Calu3 (cell line): ENCODE measurements at regions not wholly inside any gene's neighbourhood (a gene's known extent, or its start where the extent isn't known, plus 50 kb on each side); places are given as distances from the start of the nearest gene placed in this dataset.

Source experiments
- BruUV-seq: library from RNA; stranded (reverse); fragments of 400-500 nt; replicated peaks from 2 replicates; lab custom pipeline; 2021; lab: Mats Ljungman, UMichigan
- CTCF ChIA-PET: fragments of 300-600 bp; sonication (Branson Sonifier 250); formaldehyde crosslinking; loops from one replicate; lab custom pipeline; 2022; ENCODE audit warnings: antibody characterized with exemption; lab: Charles Lee
- DNase-seq: peaks from one replicate; pipeline ENCODE4 v3.0.0; 2022
- H3K27ac Mint-ChIP-seq: one replicate; pipeline ENCODE4 v1.8.0; 2022; ENCODE audit warnings: mixed read lengths; ENCODE audit not compliant: unreplicated experiment
- H3K27me3 Mint-ChIP-seq: one replicate; pipeline ENCODE4 v1.8.0; 2022; ENCODE audit warnings: mixed read lengths; ENCODE audit not compliant: unreplicated experiment
- H3K36me3 Mint-ChIP-seq: one replicate; pipeline ENCODE4 v1.8.0; 2022; ENCODE audit warnings: mild to moderate bottlenecking, moderate library complexity, mixed read lengths; ENCODE audit not compliant: insufficient read depth, unreplicated experiment
- H3K4me1 Mint-ChIP-seq: one replicate; pipeline ENCODE4 v1.8.0; 2022; ENCODE audit warnings: mild to moderate bottlenecking, low read depth, mixed read lengths; ENCODE audit not compliant: unreplicated experiment
- H3K4me3 Mint-ChIP-seq: one replicate; pipeline ENCODE4 v1.8.0; 2022; ENCODE audit warnings: mild to moderate bottlenecking, low read depth, moderate library complexity, mixed read lengths; ENCODE audit not compliant: unreplicated experiment
- H3K9me3 Mint-ChIP-seq: one replicate; pipeline ENCODE4 v1.8.0; 2022; ENCODE audit warnings: low read depth, mixed read lengths; ENCODE audit not compliant: unreplicated experiment
- intact Hi-C: fragments of 100-400 bp; cut with micrococcal nuclease; formaldehyde crosslinking; loops from one replicate; pipeline ENCODE4 v1.10.0; 2022; ENCODE audit not compliant: unreplicated experiment
- TF ChIP-seq, protein P1 (sequence below): fragments of 200-600 bp; IDR thresholded peaks from one replicate; pipeline ENCODE4 v1.8.0; 2022; ENCODE audit warnings: antibody characterized with exemption; ENCODE audit not compliant: unreplicated experiment

DNA sequence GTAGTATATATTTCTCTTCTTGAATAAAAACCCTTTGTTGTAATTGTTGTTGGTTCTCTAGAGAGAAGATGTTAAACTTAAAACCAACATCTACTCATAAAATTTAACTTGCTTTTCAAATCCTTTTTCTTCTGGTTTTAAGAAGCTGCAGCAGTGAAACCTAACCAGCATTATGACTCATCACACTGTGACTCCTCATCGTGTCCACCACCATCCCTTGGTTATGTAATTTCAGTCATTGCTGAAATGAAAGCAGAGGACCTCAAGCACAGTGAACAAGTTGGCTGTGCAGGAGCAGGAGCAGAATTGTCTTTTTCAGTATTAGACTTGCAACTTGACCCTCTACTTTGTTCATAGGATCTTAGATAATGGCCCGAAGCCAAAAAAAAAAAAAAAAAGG is 64.9 kb upstream of the HTR2A start:
- CTCF ChIA-PET: interaction anchor here (0.7 to 1.7 kb wide), 4 partner anchors 12 to 74 kb away, joined by 4 to 13 read pairs (median 5); no protein-coding TSS in a partner anchor
- TF ChIP-seq, protein P1, sequence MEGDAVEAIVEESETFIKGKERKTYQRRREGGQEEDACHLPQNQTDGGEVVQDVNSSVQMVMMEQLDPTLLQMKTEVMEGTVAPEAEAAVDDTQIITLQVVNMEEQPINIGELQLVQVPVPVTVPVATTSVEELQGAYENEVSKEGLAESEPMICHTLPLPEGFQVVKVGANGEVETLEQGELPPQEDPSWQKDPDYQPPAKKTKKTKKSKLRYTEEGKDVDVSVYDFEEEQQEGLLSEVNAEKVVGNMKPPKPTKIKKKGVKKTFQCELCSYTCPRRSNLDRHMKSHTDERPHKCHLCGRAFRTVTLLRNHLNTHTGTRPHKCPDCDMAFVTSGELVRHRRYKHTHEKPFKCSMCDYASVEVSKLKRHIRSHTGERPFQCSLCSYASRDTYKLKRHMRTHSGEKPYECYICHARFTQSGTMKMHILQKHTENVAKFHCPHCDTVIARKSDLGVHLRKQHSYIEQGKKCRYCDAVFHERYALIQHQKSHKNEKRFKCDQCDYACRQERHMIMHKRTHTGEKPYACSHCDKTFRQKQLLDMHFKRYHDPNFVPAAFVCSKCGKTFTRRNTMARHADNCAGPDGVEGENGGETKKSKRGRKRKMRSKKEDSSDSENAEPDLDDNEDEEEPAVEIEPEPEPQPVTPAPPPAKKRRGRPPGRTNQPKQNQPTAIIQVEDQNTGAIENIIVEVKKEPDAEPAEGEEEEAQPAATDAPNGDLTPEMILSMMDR: no peak
- no peaks in the 10 kb centered on the region for H3K27me3 Mint-ChIP-seq
- no peak for DNase-seq
- no peak overlapping the region for H3K27ac Mint-ChIP-seq
- H3K4me1 Mint-ChIP-seq: peaks cover 8% of the 10 kb centered on the region
- H3K9me3 Mint-ChIP-seq: no peaks in the 10 kb centered on the region
- BruUV-seq: no TSS peak
- no peak overlapping the region for H3K4me3 Mint-ChIP-seq
- no peaks in the 10 kb centered on the region for H3K36me3 Mint-ChIP-seq
- intact Hi-C loops: no loop called here

DNA sequence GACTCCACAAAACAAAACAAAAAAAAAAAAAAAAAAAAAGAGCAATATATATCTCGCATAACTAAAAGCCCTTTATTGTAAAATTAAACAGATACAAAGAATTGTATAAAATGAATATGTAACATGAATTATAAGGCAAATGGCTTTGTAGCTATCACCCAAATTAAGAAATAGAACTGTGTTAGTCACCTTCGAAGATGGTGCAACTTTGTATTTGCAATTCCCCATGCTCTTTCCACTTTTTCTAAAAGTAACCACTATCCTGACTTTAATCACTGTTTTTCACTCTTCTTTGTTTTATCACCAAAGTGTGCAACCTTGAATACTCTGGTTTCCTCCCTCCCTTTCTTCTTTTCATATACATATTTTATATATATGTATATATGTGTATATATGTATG is 57.1 kb upstream of the HTR2A start:
- H3K36me3 Mint-ChIP-seq: no peaks in the 10 kb centered on the region
- no peaks in the 10 kb centered on the region for H3K27me3 Mint-ChIP-seq
- BruUV-seq: no TSS peak
- no peaks in the 10 kb centered on the region for H3K4me1 Mint-ChIP-seq
- DNase-seq: no peak
- H3K27ac Mint-ChIP-seq: no peak overlapping the region
- H3K4me3 Mint-ChIP-seq: no peak overlapping the region
- intact Hi-C loops: no loop called here
- CTCF ChIA-PET: no interaction called here
- TF ChIP-seq, protein P1: no peak
- no peaks in the 10 kb centered on the region for H3K9me3 Mint-ChIP-seq

DNA sequence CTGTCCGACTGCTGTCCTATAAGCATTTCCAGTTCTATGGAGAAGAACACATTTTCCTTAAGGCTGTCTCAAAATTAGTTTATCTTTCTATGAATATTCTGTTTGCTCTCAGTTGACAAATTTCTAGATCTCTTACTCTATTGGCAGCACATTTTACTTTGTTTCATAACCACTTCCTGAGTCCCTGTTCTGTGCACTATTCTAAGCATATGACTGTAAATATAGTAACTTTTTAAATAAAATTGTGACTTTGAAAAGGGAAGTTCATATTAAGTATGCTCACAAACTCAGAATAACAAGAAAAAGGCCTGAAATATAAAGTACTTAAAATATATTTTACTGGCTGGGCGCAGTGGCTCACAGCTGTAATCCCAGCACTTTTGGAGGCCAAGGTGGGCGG is 56.5 kb upstream of the HTR2A start:
- H3K27me3 Mint-ChIP-seq: no peaks in the 10 kb centered on the region
- BruUV-seq: no TSS peak
- no peak overlapping the region for H3K4me3 Mint-ChIP-seq
- CTCF ChIA-PET: no interaction called here
- H3K27ac Mint-ChIP-seq: no peak overlapping the region
- no peak for DNase-seq
- TF ChIP-seq, protein P1: no peak
- intact Hi-C loops: no loop called here
- H3K4me1 Mint-ChIP-seq: no peaks in the 10 kb centered on the region
- H3K36me3 Mint-ChIP-seq: no peaks in the 10 kb centered on the region
- no peaks in the 10 kb centered on the region for H3K9me3 Mint-ChIP-seq

DNA sequence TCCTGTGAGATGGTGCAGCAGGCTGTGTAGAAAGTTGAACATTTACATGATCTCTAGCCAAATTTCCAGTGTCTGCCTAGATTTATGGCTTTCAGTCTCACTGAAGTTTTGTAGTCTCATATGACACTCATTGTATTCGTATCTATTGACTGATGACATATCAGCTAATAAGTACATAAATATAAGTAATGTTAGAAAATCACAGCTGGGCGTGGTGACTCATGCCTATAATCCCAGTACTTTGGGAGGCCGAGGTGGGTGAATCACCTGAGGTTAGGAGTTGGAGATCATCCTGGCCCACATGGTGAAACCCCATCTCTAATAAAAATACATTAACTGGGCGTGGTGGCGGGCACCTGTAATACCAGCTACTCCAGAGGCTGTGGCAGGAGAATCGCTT is 54.7 kb upstream of the HTR2A start:
- no peak overlapping the region for H3K27ac Mint-ChIP-seq
- BruUV-seq: no TSS peak
- H3K36me3 Mint-ChIP-seq: no peaks in the 10 kb centered on the region
- no peaks in the 10 kb centered on the region for H3K4me1 Mint-ChIP-seq
- no peaks in the 10 kb centered on the region for H3K27me3 Mint-ChIP-seq
- CTCF ChIA-PET: interaction anchor here (0.5 to 0.7 kb wide), 2 partner anchors 22 to 510 kb away, joined by 3 read pairs; no protein-coding TSS in a partner anchor
- intact Hi-C loops: no loop called here
- no peak overlapping the region for H3K4me3 Mint-ChIP-seq
- DNase-seq: no peak
- TF ChIP-seq, protein P1: no peak
- no peaks in the 10 kb centered on the region for H3K9me3 Mint-ChIP-seq
